Spleen (tissue), 7 donors: ENCODE measurements at regions not wholly inside any gene's neighbourhood (a gene's known extent, or its start where the extent isn't known, plus 50 kb on each side); places are given as distances from the start of the nearest gene placed in this dataset.

Experiments used
- CTCF ChIP-seq, 11 experiments: fragments of 200-600 bp in 7 of 11; fragments of 450-650 bp in 4 of 11; sonication (generic) in 4 of 11; IDR thresholded peaks in 8 of 11; conservative IDR thresholded peaks in 3 of 11; 1 replicate in 7 of 11; 2 replicates in 4 of 11; pipeline versions ENCODE4 v1.4.0 to v1.8.0; 2016 to 2021; ENCODE audit warnings: antibody characterized with exemption in 11 of 11, inconsistent platforms in 4 of 11, mild to moderate bottlenecking in 1 of 11
- POLR2A ChIP-seq, 3 donors: fragments of 450-650 bp; IDR thresholded peaks; one replicate each; pipeline ENCODE4 v1.5.1; 2017; ENCODE audit warnings: antibody characterized with exemption in 3 of 3, mild to moderate bottlenecking in 1 of 3
- POLR2AphosphoS5 ChIP-seq, 3 donors: sonication (generic); formaldehyde crosslinking; IDR thresholded peaks; one replicate each; pipeline ENCODE4 v1.5.1; 2017; ENCODE audit warnings: antibody characterized with exemption in 3 of 3
- donor health status: DM: no; HTN: no; CAD: no; lungs with moderate emphysema.
- donor health status: DM: no; HTN: no; CAD: no.
- donor health status: DM: no; HTN: no; CAD: no.

- TF ChIP-seq CTCF (IDR thresholded peaks at IDR 0.05 in 8 of 11, conservative IDR thresholded peaks at IDR 0.05 in 3 of 11) (no peak), POLR2AphosphoS5 (IDR thresholded peaks at IDR 0.05) (no peak), POLR2A (IDR thresholded peaks at IDR 0.05) (no peak)
Observed at GRCh38 chr10:36050763-36051499, 408.8 kb upstream of the FZD8 start.
